ENCODE measurements at regions not wholly inside any gene's neighbourhood (a gene's known extent, or its start where the extent isn't known, plus 50 kb on each side); places are given as distances from the start of the nearest gene placed in this dataset.
"Not testable (repeated sequence)": the region's sequence is repeated elsewhere in the genome, so short reads cannot be mapped to it uniquely, and the experiment has no call there.

- 31 to 38% methylated on average over 1 of the region's 1 CpG for WGBS, 2 donors
- H3K9me3 ChIP-seq = no peaks in the 10 kb centered on the region
- no peaks in the 10 kb centered on the region for H3K4me1 ChIP-seq
- peaks cover 0 to 10% (median 0%) of the 10 kb centered on the region in 4 donors for H3K27me3 ChIP-seq
- no peak overlapping the region for H3K27ac ChIP-seq
- intact Hi-C loops (cut with DNase I) = no loop called here
- DNase-seq = no peak
- H3K36me3 ChIP-seq = no peaks in the 10 kb centered on the region
- no peak overlapping the region for H3K4me3 ChIP-seq
- TF ChIP-seq POLR2A (IDR thresholded peaks at IDR 0.05) = no peak
- TF ChIP-seq CTCF (IDR thresholded peaks at IDR 0.05) = no peak
Measured at GRCh38 chr14:106690333-106690891, 1164.0 kb downstream of the TMEM121 start.

- intact Hi-C loops (cut with DNase I) = no loop called here
- no peaks in the 10 kb centered on the region for H3K36me3 ChIP-seq
- H3K9me3 ChIP-seq = no peaks in the 10 kb centered on the region
- WGBS, 2 donors = no CpG with 5 or more reads among the region's 13 CpGs
- no peak overlapping the region for H3K27ac ChIP-seq
- DNase-seq = no peak
- H3K4me3 ChIP-seq = no peak overlapping the region
- TF ChIP-seq POLR2A (IDR thresholded peaks at IDR 0.05) = no peak
- TF ChIP-seq CTCF (IDR thresholded peaks at IDR 0.05) = no peak
- peaks cover 0 to 2% (median 0%) of the 10 kb centered on the region in 4 donors for H3K27me3 ChIP-seq
- no peaks in the 10 kb centered on the region for H3K4me1 ChIP-seq
Measured at GRCh38 chr14:106691601-106692291, 1165.4 kb downstream of the TMEM121 start.

- WGBS, 2 donors = 31 to 63% methylated on average over 4 to 5 of the region's 19 CpGs
- intact Hi-C loops (cut with DNase I) = no loop called here
- no peak for DNase-seq
- no peaks in the 10 kb centered on the region for H3K36me3 ChIP-seq
- no peaks in the 10 kb centered on the region for H3K9me3 ChIP-seq
- H3K4me3 ChIP-seq = no peak overlapping the region
- H3K27ac ChIP-seq = no peak overlapping the region
- peak in 5 of 6 experiments; percentile 10 to 33 (median 14) for TF ChIP-seq CTCF (IDR thresholded peaks at IDR 0.05)
- TF ChIP-seq POLR2A (IDR thresholded peaks at IDR 0.05) = no peak
- peaks cover 0 to 2% (median 0%) of the 10 kb centered on the region in 4 donors for H3K27me3 ChIP-seq
- H3K4me1 ChIP-seq = no peaks in the 10 kb centered on the region
Measured at GRCh38 chr14:106694638-106695393, 1168.4 kb downstream of the TMEM121 start.

- H3K27me3 ChIP-seq; H3K36me3 ChIP-seq; H3K4me3 ChIP-seq; H3K27ac ChIP-seq; intact Hi-C loops (cut with DNase I); DNase-seq; H3K4me1 ChIP-seq; H3K9me3 ChIP-seq: not testable (repeated sequence)
- 38 to 46% methylated on average over 10 to 16 of the region's 16 CpGs for WGBS, 2 donors
Measured at GRCh38 chr14:106698620-106699267, 1172.4 kb downstream of the TMEM121 start.

- H3K27ac ChIP-seq; H3K4me1 ChIP-seq; DNase-seq; intact Hi-C loops (cut with DNase I); H3K9me3 ChIP-seq; H3K27me3 ChIP-seq; H3K36me3 ChIP-seq; H3K4me3 ChIP-seq: not testable (repeated sequence)
- 86 to 87% methylated on average over 1 to 3 of the region's 4 CpGs for WGBS, 2 donors
Measured at GRCh38 chr14:106703651-106704050, 1177.3 kb downstream of the TMEM121 start.

GRCh38 chr14:106706488-106706887 lies 1180.1 kb downstream of the TMEM121 start:
- H3K4me3 ChIP-seq; intact Hi-C loops (cut with DNase I); H3K27me3 ChIP-seq; H3K36me3 ChIP-seq; H3K4me1 ChIP-seq; H3K27ac ChIP-seq; DNase-seq; H3K9me3 ChIP-seq: not testable (repeated sequence)
- WGBS, 2 donors = 100% methylated on average over 1 of the region's 4 CpGs; no CpG with 5 or more reads in 1 of the 2 donors

GRCh38 chr14:106710187-106710586 lies 1183.8 kb downstream of the TMEM121 start:
- H3K36me3 ChIP-seq; H3K4me3 ChIP-seq; intact Hi-C loops (cut with DNase I); DNase-seq; H3K27me3 ChIP-seq; H3K27ac ChIP-seq; H3K9me3 ChIP-seq; H3K4me1 ChIP-seq: not testable (repeated sequence)
- 63 to 70% methylated on average over 7 of the region's 7 CpGs for WGBS, 2 donors

GRCh38 chr14:106712513-106712912 lies 1186.1 kb downstream of the TMEM121 start:
- 42 to 52% methylated on average over 5 of the region's 5 CpGs for WGBS, 2 donors
- H3K9me3 ChIP-seq; H3K27me3 ChIP-seq; H3K27ac ChIP-seq; H3K36me3 ChIP-seq; intact Hi-C loops (cut with DNase I); DNase-seq; H3K4me3 ChIP-seq; H3K4me1 ChIP-seq: not testable (repeated sequence)
